Medulla oblongata (tissue), 1 donor: ENCODE measurements at regions not wholly inside any gene's neighbourhood (a gene's known extent, or its start where the extent isn't known, plus 50 kb on each side); places are given as distances from the start of the nearest gene placed in this dataset.
A peak's percentile ranks its signal among the peaks of the same experiment; 100 is the strongest.

Experiments used
- DNase-seq: peaks from one replicate; pipeline ENCODE4 v3.0.0-alpha.2; 2015; ENCODE audit errors: extremely low spot score

GRCh38 chr6:98711380-98711779 is 123.0 kb upstream of the POU3F2 start:
- DNase-seq: no peak

- DNase-seq: no peak
Observed at GRCh38 chr6:98716341-98716740, 118.0 kb upstream of the POU3F2 start.

GRCh38 chr6:98717322-98717877 is 117.0 kb upstream of the POU3F2 start:
- no peak for DNase-seq

- no peak for DNase-seq
Observed at GRCh38 chr6:98717988-98718387, 116.4 kb upstream of the POU3F2 start.

GRCh38 chr6:98724537-98724936 is 109.8 kb upstream of the POU3F2 start:
- no peak for DNase-seq

GRCh38 chr6:98747273-98747672 is 87.1 kb upstream of the POU3F2 start:
- DNase-seq: peak; percentile 35

GRCh38 chr6:98747960-98748359 is 86.4 kb upstream of the POU3F2 start:
- no peak for DNase-seq

GRCh38 chr6:98759459-98759858 is 74.9 kb upstream of the POU3F2 start:
- no peak for DNase-seq

- DNase-seq: peak; percentile 54
Observed at GRCh38 chr6:98764373-98764911, 69.9 kb upstream of the POU3F2 start.

- peak; percentile 27 for DNase-seq
Observed at GRCh38 chr6:98769546-98769945, 64.8 kb upstream of the POU3F2 start.

- no peak for DNase-seq
Observed at GRCh38 chr6:98775205-98775604, 59.2 kb upstream of the POU3F2 start.

GRCh38 chr6:98777762-98778161 is 56.6 kb upstream of the POU3F2 start:
- no peak for DNase-seq

GRCh38 chr6:98779618-98780017 is 54.8 kb upstream of the POU3F2 start:
- DNase-seq: no peak

GRCh38 chr6:98782772-98783171 is 51.6 kb upstream of the POU3F2 start:
- no peak for DNase-seq

GRCh38 chr6:98783578-98783977 is 50.8 kb upstream of the POU3F2 start:
- no peak for DNase-seq
